Keratinocyte (primary cell): ENCODE measurements at regions not wholly inside any gene's neighbourhood (a gene's known extent, or its start where the extent isn't known, plus 50 kb on each side); places are given as distances from the start of the nearest gene placed in this dataset.

ENCODE experiments used
- DNase-seq: peaks from one replicate; pipeline ENCODE4 v3.0.0-alpha.2; 2011; ENCODE audit warnings: low read depth, missing footprints, low spot score
- FAIRE-seq: peaks from 2 replicates; lab custom pipeline; 2011; peaks lifted over from hg19 to GRCh38; lab: Jason Lieb, UNC
- H2AFZ ChIP-seq: 2 replicates; pipeline ENCODE4 v1.6.0; 2012; ENCODE audit warnings: low read length, control low read depth, inconsistent platforms; ENCODE audit not compliant: control insufficient read depth
- H3K27ac ChIP-seq: 2 replicates; pipeline ENCODE4 v1.5.1; 2011; ENCODE audit warnings: low read length; ENCODE audit not compliant: control insufficient read depth, insufficient read depth
- H3K27me3 ChIP-seq: 3 replicates; pipeline ENCODE4 v1.6.0; 2011; ENCODE audit warnings: low read length; ENCODE audit not compliant: control insufficient read depth, insufficient read depth; ENCODE audit errors: extremely low read depth
- H3K36me3 ChIP-seq, 2 experiments: 2 replicates in 1 of 2; 3 replicates in 1 of 2; pipeline ENCODE4 v1.5.1; 2011; ENCODE audit warnings: low read length in 2 of 2, mild to moderate bottlenecking in 1 of 2; ENCODE audit not compliant: control insufficient read depth in 2 of 2, insufficient read depth in 2 of 2; ENCODE audit errors: extremely low read depth in 1 of 2
- H3K4me1 ChIP-seq: 3 replicates; pipeline ENCODE4 v1.5.1; 2011; ENCODE audit warnings: low read length; ENCODE audit not compliant: control insufficient read depth, insufficient read depth; ENCODE audit errors: extremely low read depth
- H3K4me2 ChIP-seq: 3 replicates; pipeline ENCODE4 v1.6.0; 2011; ENCODE audit warnings: low read depth, low read length; ENCODE audit not compliant: control insufficient read depth, insufficient read depth; ENCODE audit errors: extremely low read depth
- H3K4me3 ChIP-seq, 3 experiments: fragments of 200-600 bp in 1 of 3; sonication (generic) in 1 of 3; 2 replicates in 2 of 3; 3 replicates in 1 of 3; pipeline ENCODE4 v1.5.1; 2011 to 2016; ENCODE audit warnings: low read length in 3 of 3, mild to moderate bottlenecking in 3 of 3, control low read depth in 2 of 3, inconsistent platforms in 1 of 3, low read depth in 1 of 3, mixed read lengths in 1 of 3, mixed run types in 1 of 3, moderate library complexity in 1 of 3; ENCODE audit not compliant: control insufficient read depth in 2 of 3, insufficient read depth in 2 of 3; ENCODE audit errors: extremely low read depth in 1 of 3
- H3K79me2 ChIP-seq: 2 replicates; pipeline ENCODE4 v1.6.0; 2012; ENCODE audit warnings: low read length; ENCODE audit not compliant: control insufficient read depth, insufficient read depth
- H3K9ac ChIP-seq: 3 replicates; pipeline ENCODE4 v1.6.0; 2011; ENCODE audit warnings: low read length; ENCODE audit not compliant: control insufficient read depth, insufficient read depth; ENCODE audit errors: extremely low read depth
- H3K9me1 ChIP-seq: 3 replicates; pipeline ENCODE4 v1.6.0; 2011; ENCODE audit warnings: low read length; ENCODE audit not compliant: control insufficient read depth, insufficient read depth; ENCODE audit errors: extremely low read depth
- H3K9me3 ChIP-seq: 2 replicates; pipeline ENCODE4 v1.5.1; 2012; ENCODE audit warnings: low read depth, low read length; ENCODE audit not compliant: control insufficient read depth
- H4K20me1 ChIP-seq: 3 replicates; pipeline ENCODE4 v1.6.0; 2011; ENCODE audit warnings: low read length; ENCODE audit not compliant: control insufficient read depth, insufficient read depth; ENCODE audit errors: extremely low read depth
- CTCF ChIP-seq, 3 experiments: IDR thresholded peaks in 1 of 3; conservative IDR thresholded peaks in 1 of 3; optimal IDR thresholded peaks in 1 of 3; 2 replicates in 2 of 3; 3 replicates in 1 of 3; pipeline versions ENCODE3 to v1.5.1; 2011; ENCODE audit warnings: low read length in 3 of 3, mild to moderate bottlenecking in 3 of 3, moderate library complexity in 2 of 3, control low read depth in 1 of 3, inconsistent platforms in 1 of 3; ENCODE audit not compliant: insufficient read depth in 2 of 3; ENCODE audit errors: extremely low read depth in 1 of 3
- EZH2 ChIP-seq: IDR thresholded peaks from one replicate; pipeline ENCODE4 v1.6.1; 2012; ENCODE audit warnings: inconsistent platforms, mild to moderate bottlenecking, low read length, moderate library complexity
- dilution Hi-C: fragments of 300-500 bp; cut with MboI; formaldehyde crosslinking; loops from one replicate; pipeline ENCODE4 v1.7.0; 2020; ENCODE audit warnings: low sequenced_read_pairs; ENCODE audit not compliant: extremely low pct_ligation_motif_present

- H3K4me3 ChIP-seq = no peak overlapping the region
- FAIRE-seq (no peak), DNase-seq (no peak)
- H3K27me3 ChIP-seq = no peaks in the 10 kb centered on the region
- H3K79me2 ChIP-seq = no peaks in the 10 kb centered on the region
- H3K4me1 ChIP-seq = no peaks in the 10 kb centered on the region
- peaks cover 12% of the 10 kb centered on the region for H3K9me3 ChIP-seq
- H3K4me2 ChIP-seq = no peak overlapping the region
- no peak for TF ChIP-seq CTCF (optimal IDR thresholded peaks at IDR 0.05 in 1 of 3, IDR thresholded peaks at IDR 0.05 in 1 of 3, conservative IDR thresholded peaks at IDR 0.05 in 1 of 3; ENCODE audit: extremely low read depth in 1 of 3, insufficient read depth in 2 of 3, low read length in 3 of 3)
- no peak for TF ChIP-seq EZH2
- H3K9me1 ChIP-seq = no peaks in the 10 kb centered on the region
- no peaks in the 10 kb centered on the region for H4K20me1 ChIP-seq
- no peak overlapping the region for H2AFZ ChIP-seq
- dilution Hi-C loops = no loop called here
- H3K27ac ChIP-seq = no peak overlapping the region
- H3K36me3 ChIP-seq = no peaks in the 10 kb centered on the region
- no peak overlapping the region for H3K9ac ChIP-seq
These were observed 380.1 kb downstream of the IRX2 start for GRCh38 chr5:2371419-2371710.

GRCh38 chr5:2370626-2371418 is 380.7 kb downstream of the IRX2 start:
- no peak for TF ChIP-seq CTCF (optimal IDR thresholded peaks at IDR 0.05 in 1 of 3, IDR thresholded peaks at IDR 0.05 in 1 of 3, conservative IDR thresholded peaks at IDR 0.05 in 1 of 3; ENCODE audit: extremely low read depth in 1 of 3, insufficient read depth in 2 of 3, low read length in 3 of 3)
- no peak for TF ChIP-seq EZH2
- no peak overlapping the region for H3K4me2 ChIP-seq
- H3K79me2 ChIP-seq = no peaks in the 10 kb centered on the region
- H3K27ac ChIP-seq = no peak overlapping the region
- no peaks in the 10 kb centered on the region for H3K9me1 ChIP-seq
- FAIRE-seq = no peak
- H3K4me3 ChIP-seq = no peak overlapping the region
- H3K9ac ChIP-seq = no peak overlapping the region
- H3K27me3 ChIP-seq = no peaks in the 10 kb centered on the region
- H4K20me1 ChIP-seq = no peaks in the 10 kb centered on the region
- H3K4me1 ChIP-seq = no peaks in the 10 kb centered on the region
- no peak for DNase-seq
- no peak overlapping the region for H2AFZ ChIP-seq
- peaks cover 12% of the 10 kb centered on the region for H3K9me3 ChIP-seq
- no peaks in the 10 kb centered on the region for H3K36me3 ChIP-seq
- dilution Hi-C loops = no loop called here
